GM12878 (cell line): ENCODE measurements at regions not wholly inside any gene's neighbourhood (a gene's known extent, or its start where the extent isn't known, plus 50 kb on each side); places are given as distances from the start of the nearest gene placed in this dataset.

Experiments used
- ATAC-seq: fragments of 200-7000 bp; cut with Tn5 transposase; 3 replicates; pipeline ENCODE4 v1.9.1; 2020; ENCODE audit warnings: mild to moderate bottlenecking, moderate library complexity
- BruUV-seq: library from RNA; stranded (reverse); fragments of 400-500 nt; replicated peaks from 2 replicates; lab custom pipeline; 2021; lab: Mats Ljungman, UMichigan
- CTCF ChIA-PET: fragments of 300-600 bp; sonication (Branson Sonifier 250); formaldehyde crosslinking; extraction: SDS; loops from one replicate; lab custom pipeline; 2021; ENCODE audit warnings: inconsistent platforms; lab: Yijun Ruan, JAX
- POLR2A ChIA-PET: fragments of 350-600 bp; formaldehyde crosslinking; extraction: SDS; loops from one replicate; lab custom pipeline; 2021; ENCODE audit warnings: inconsistent platforms; lab: Charles Lee
- RAD21 ChIA-PET: fragments of 300-600 bp; sonication (Branson Sonifier 250); formaldehyde crosslinking; loops from one replicate; lab custom pipeline; 2023; ENCODE audit warnings: antibody characterized with exemption; ENCODE audit not compliant: unreplicated experiment; lab: Charles Lee
- SMC1A ChIA-PET: fragments of 300-600 bp; sonication (Branson Sonifier 250); formaldehyde crosslinking; loops from one replicate; lab custom pipeline; 2023; ENCODE audit not compliant: unreplicated experiment, uncharacterized antibody; lab: Charles Lee
- DNase-seq: peaks from one replicate; pipeline ENCODE4 v3.0.0-alpha.2; 2011; ENCODE audit warnings: low read depth, low spot score
- FAIRE-seq: peaks from 3 replicates; lab custom pipeline; 2011; peaks lifted over from hg19 to GRCh38; lab: Jason Lieb, UNC
- H2AFZ ChIP-seq: 2 replicates; pipeline ENCODE4 v1.6.0; 2011; ENCODE audit warnings: low read depth, low read length, control low read depth; ENCODE audit not compliant: control insufficient read depth
- H3K27ac ChIP-seq: 2 replicates; pipeline ENCODE4 v1.5.1; 2011; ENCODE audit warnings: control low read depth; ENCODE audit not compliant: control insufficient read depth, insufficient read depth
- H3K27me3 ChIP-seq, 2 experiments: replicated peaks in 1 of 2; 2 replicates each; pipeline versions ENCODE4 v1.6.0 to v1.6.1; 2011; ENCODE audit warnings: low read length in 1 of 2; ENCODE audit not compliant: control insufficient read depth in 2 of 2, insufficient read depth in 2 of 2
- H3K36me3 ChIP-seq, 2 experiments: 2 replicates each; pipeline ENCODE4 v1.5.1; 2011; ENCODE audit warnings: low read length in 1 of 2; ENCODE audit not compliant: control insufficient read depth in 2 of 2, insufficient read depth in 2 of 2
- H3K4me1 ChIP-seq: 2 replicates; pipeline ENCODE4 v1.6.1; 2011; ENCODE audit warnings: mild to moderate bottlenecking, low read length, moderate library complexity, mixed read lengths; ENCODE audit not compliant: control insufficient read depth, insufficient read depth
- H3K4me2 ChIP-seq: 2 replicates; pipeline ENCODE4 v1.6.0; 2011; ENCODE audit warnings: control low read depth; ENCODE audit not compliant: control insufficient read depth, insufficient read depth
- H3K4me3 ChIP-seq: fragments of 200-600 bp; sonication (generic); 2 replicates; pipeline ENCODE4 v1.5.1; 2016
- H3K79me2 ChIP-seq: 2 replicates; pipeline ENCODE4 v1.6.0; 2011; ENCODE audit warnings: low read length; ENCODE audit not compliant: control insufficient read depth, insufficient read depth
- H3K9ac ChIP-seq: 2 replicates; pipeline ENCODE4 v1.8.0; 2011; ENCODE audit warnings: low read length, control low read depth, mixed read lengths; ENCODE audit not compliant: control insufficient read depth, insufficient read depth
- H3K9me3 ChIP-seq: replicated peaks from 3 replicates; pipeline ENCODE4 v1.5.1; 2011; ENCODE audit warnings: mild to moderate bottlenecking, low read length; ENCODE audit not compliant: control insufficient read depth, insufficient read depth
- H4K20me1 ChIP-seq: 2 replicates; pipeline ENCODE4 v1.6.0; 2011; ENCODE audit not compliant: control insufficient read depth, insufficient read depth
- BACH1 ChIP-seq: fragments of 450-650 bp; IDR thresholded peaks from 2 replicates; pipeline ENCODE4 v1.6.1; 2017; ENCODE audit warnings: mild to moderate bottlenecking, borderline replicate concordance
- CEBPZ ChIP-seq: fragments of 150-350 bp; IDR thresholded peaks from 2 replicates; pipeline ENCODE4 v1.6.1; 2016; ENCODE audit warnings: low read depth, low read length
- HCFC1 ChIP-seq: fragments of 150-350 bp; IDR thresholded peaks from 2 replicates; pipeline ENCODE4 v1.6.1; 2014; ENCODE audit warnings: low read length
- JUND ChIP-seq: IDR thresholded peaks from 2 replicates; pipeline ENCODE4 v1.6.1; 2012; ENCODE audit warnings: low read depth, mild to moderate bottlenecking, low read length, improper control_type of control experiment, moderate library complexity
- POLR2A ChIP-seq: IDR thresholded peaks from 2 replicates; pipeline ENCODE4 v1.6.1; 2011; ENCODE audit warnings: low read depth, mild to moderate bottlenecking, low read length
- TAF1 ChIP-seq: IDR thresholded peaks from 2 replicates; pipeline ENCODE4 v1.6.1; 2011; ENCODE audit warnings: mild to moderate bottlenecking, low read depth, low read length, borderline replicate concordance
- TBL1XR1 ChIP-seq: IDR thresholded peaks from 2 replicates; pipeline ENCODE4 v1.6.1; 2012; ENCODE audit warnings: low read depth, low read length, improper control_type of control experiment
- TCF3 ChIP-seq: IDR thresholded peaks from 2 replicates; pipeline ENCODE4 v1.6.1; 2012; ENCODE audit warnings: low read depth, mild to moderate bottlenecking, low read length, borderline replicate concordance; ENCODE audit not compliant: insufficient read depth
- YY1 ChIP-seq: IDR thresholded peaks from 2 replicates; pipeline ENCODE4 v1.6.1; 2011; ENCODE audit warnings: low read depth, mild to moderate bottlenecking, low read length
- ZNF217 ChIP-seq: fragments of 450-650 bp; IDR thresholded peaks from 2 replicates; pipeline ENCODE4 v1.6.1; 2017; ENCODE audit warnings: antibody characterized with exemption, mild to moderate bottlenecking
- ZNF274 ChIP-seq: IDR thresholded peaks from one replicate; pipeline ENCODE4 v1.8.0; 2011; ENCODE audit not compliant: insufficient read length, insufficient read depth
- in situ Hi-C: fragments of 300-500 bp; cut with MboI; formaldehyde crosslinking; loops from 9 replicates; pipeline ENCODE4 v1.14.3; 2018; ENCODE audit warnings: mixed read lengths
- intact Hi-C: fragments of 100-400 bp; cut with micrococcal nuclease; formaldehyde crosslinking; loops from one replicate; pipeline ENCODE4 v1.14.2; 2022; ENCODE audit not compliant: unreplicated experiment

GRCh38 chr9:115445655-115446054 is 327.7 kb upstream of the TNC start (continued):
- TF ChIP-seq BACH1 = no peak
- no peak for TF ChIP-seq TCF3
- TF ChIP-seq ZNF217 = no peak
- no peak for TF ChIP-seq ZNF274
- TF ChIP-seq TBL1XR1 = no peak

- no peak overlapping the region for H3K9ac ChIP-seq
- CTCF ChIA-PET = no interaction called here
- H2AFZ ChIP-seq = no peak overlapping the region
- BruUV-seq = no TSS peak
- H3K4me2 ChIP-seq = no peak overlapping the region
- H3K27me3 ChIP-seq = no peaks in the 10 kb centered on the region
- TF ChIP-seq YY1 (no peak), TAF1 (no peak), CEBPZ (no peak), HCFC1 (no peak), JUND (no peak), POLR2A (no peak)
- TF ChIP-seq, all 136 proteins: peak for 0
- FAIRE-seq (no peak), ATAC-seq (no peak), DNase-seq (no peak)
- ChIA-PET RAD21 (no interaction called here), POLR2A (no interaction called here), SMC1A (no interaction called here)
- Histone ChIP-seq H3K4me1 (no peaks in the 10 kb centered on the region), H4K20me1 (no peaks in the 10 kb centered on the region), H3K27ac (no peak overlapping the region), H3K36me3 (no peaks in the 10 kb centered on the region), H3K9me3 (no peaks in the 10 kb centered on the region), H3K4me3 (no peak overlapping the region), H3K79me2 (no peaks in the 10 kb centered on the region)
- in situ Hi-C loops = no loop called here
- intact Hi-C loops = no loop called here
Observed at GRCh38 chr9:115456515-115456914, 338.6 kb upstream of the TNC start.
